ENCODE measurements at regions not wholly inside any gene's neighbourhood (a gene's known extent, or its start where the extent isn't known, plus 50 kb on each side); places are given as distances from the start of the nearest gene placed in this dataset.

DNA sequence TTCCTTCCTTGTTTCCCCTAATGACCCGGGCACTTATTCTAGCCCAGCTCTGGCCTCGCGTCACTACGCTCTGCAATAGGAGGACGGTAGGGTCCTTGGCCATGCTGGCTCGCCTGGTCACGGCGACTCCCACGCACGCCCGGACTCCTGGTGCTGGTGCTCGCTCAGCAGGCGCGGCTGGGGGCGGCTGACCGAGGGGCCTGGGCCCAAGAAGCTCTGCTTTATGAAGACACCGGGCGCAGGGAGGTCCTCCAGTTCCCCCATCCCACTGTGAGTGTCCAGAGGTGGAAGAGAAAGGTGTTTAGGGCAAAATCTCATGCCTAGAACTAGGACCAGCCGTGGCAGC, 54.2 kb upstream of the ZNF32 start:
- TF ChIP-seq, protein P1, sequence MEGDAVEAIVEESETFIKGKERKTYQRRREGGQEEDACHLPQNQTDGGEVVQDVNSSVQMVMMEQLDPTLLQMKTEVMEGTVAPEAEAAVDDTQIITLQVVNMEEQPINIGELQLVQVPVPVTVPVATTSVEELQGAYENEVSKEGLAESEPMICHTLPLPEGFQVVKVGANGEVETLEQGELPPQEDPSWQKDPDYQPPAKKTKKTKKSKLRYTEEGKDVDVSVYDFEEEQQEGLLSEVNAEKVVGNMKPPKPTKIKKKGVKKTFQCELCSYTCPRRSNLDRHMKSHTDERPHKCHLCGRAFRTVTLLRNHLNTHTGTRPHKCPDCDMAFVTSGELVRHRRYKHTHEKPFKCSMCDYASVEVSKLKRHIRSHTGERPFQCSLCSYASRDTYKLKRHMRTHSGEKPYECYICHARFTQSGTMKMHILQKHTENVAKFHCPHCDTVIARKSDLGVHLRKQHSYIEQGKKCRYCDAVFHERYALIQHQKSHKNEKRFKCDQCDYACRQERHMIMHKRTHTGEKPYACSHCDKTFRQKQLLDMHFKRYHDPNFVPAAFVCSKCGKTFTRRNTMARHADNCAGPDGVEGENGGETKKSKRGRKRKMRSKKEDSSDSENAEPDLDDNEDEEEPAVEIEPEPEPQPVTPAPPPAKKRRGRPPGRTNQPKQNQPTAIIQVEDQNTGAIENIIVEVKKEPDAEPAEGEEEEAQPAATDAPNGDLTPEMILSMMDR (IDR thresholded peaks at IDR 0.05; ENCODE audit: control extremely low read depth in 1 of 3, insufficient read depth in 1 of 3, low read depth in 1 of 3, low read length in 3 of 3), result no peak
- TF ChIP-seq TBP (IDR thresholded peaks at IDR 0.05; ENCODE audit: low read depth, low read length) (no peak), JUN (IDR thresholded peaks at IDR 0.05; ENCODE audit: low read depth, low read length) (no peak), EZH2 (IDR thresholded peaks at IDR 0.05; ENCODE audit: low read depth, low read length, severe bottlenecking) (no peak), POLR2AphosphoS5 (IDR thresholded peaks at IDR 0.05; ENCODE audit: low read depth, low read length) (no peak), SIX5 (IDR thresholded peaks at IDR 0.05; ENCODE audit: low read depth, low read length) (no peak), GABPA (IDR thresholded peaks at IDR 0.05; ENCODE audit: borderline replicate concordance, insufficient read depth, low read length) (no peak), POLR2A (IDR thresholded peaks at IDR 0.05; ENCODE audit: control extremely low read depth in 1 of 2, low read depth in 2 of 2, low read length in 2 of 2) (no peak), RXRA (IDR thresholded peaks at IDR 0.05; ENCODE audit: insufficient read depth, low read depth, low read length) (no peak)
- TF ChIP-seq, protein P2, sequence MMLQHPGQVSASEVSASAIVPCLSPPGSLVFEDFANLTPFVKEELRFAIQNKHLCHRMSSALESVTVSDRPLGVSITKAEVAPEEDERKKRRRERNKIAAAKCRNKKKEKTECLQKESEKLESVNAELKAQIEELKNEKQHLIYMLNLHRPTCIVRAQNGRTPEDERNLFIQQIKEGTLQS (IDR thresholded peaks at IDR 0.05; ENCODE audit: insufficient read depth, low read depth, low read length), result no peak
- TF ChIP-seq, protein P3, sequence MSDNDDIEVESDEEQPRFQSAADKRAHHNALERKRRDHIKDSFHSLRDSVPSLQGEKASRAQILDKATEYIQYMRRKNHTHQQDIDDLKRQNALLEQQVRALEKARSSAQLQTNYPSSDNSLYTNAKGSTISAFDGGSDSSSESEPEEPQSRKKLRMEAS (IDR thresholded peaks at IDR 0.05), result no peak

Measured in H1 (cell line).